ENCODE measurements at regions not wholly inside any gene's neighbourhood (a gene's known extent, or its start where the extent isn't known, plus 50 kb on each side); places are given as distances from the start of the nearest gene placed in this dataset.

GRCh38 chr9:86730163-86730928 is 217.0 kb downstream of the GAS1 start:
- TF ChIP-seq CTCF (IDR thresholded peaks at IDR 0.05): no peak
- TF ChIP-seq FOSL2 (IDR thresholded peaks at IDR 0.05; ENCODE audit: borderline replicate concordance, low read depth): peak; percentile 44

All from SK-N-SH (cell line).